Hepatocyte (in vitro differentiated cells): ENCODE measurements at regions not wholly inside any gene's neighbourhood (a gene's known extent, or its start where the extent isn't known, plus 50 kb on each side); places are given as distances from the start of the nearest gene placed in this dataset.

ENCODE experiments used
- EZH2 ChIP-seq: fragments of 200-600 bp; sonication (generic); IDR thresholded peaks from 2 replicates; pipeline ENCODE4 v1.6.1; 2016; ENCODE audit warnings: antibody characterized with exemption, mild to moderate bottlenecking, borderline replicate concordance
- EZH2phosphoT487 ChIP-seq: fragments of 200-600 bp; sonication (generic); IDR thresholded peaks from one replicate; pipeline ENCODE4 v1.6.1; 2018; ENCODE audit warnings: antibody characterized with exemption, mild to moderate bottlenecking, low read depth, moderate library complexity; ENCODE audit not compliant: unreplicated experiment, severe bottlenecking
- TF ChIP-seq, protein P1 (sequence below): fragments of 200-600 bp; sonication (generic); IDR thresholded peaks from 2 replicates; pipeline ENCODE4 v1.5.1; 2016; ENCODE audit warnings: antibody characterized with exemption, mild to moderate bottlenecking; ENCODE audit not compliant: poor library complexity

- TF ChIP-seq, protein P1, sequence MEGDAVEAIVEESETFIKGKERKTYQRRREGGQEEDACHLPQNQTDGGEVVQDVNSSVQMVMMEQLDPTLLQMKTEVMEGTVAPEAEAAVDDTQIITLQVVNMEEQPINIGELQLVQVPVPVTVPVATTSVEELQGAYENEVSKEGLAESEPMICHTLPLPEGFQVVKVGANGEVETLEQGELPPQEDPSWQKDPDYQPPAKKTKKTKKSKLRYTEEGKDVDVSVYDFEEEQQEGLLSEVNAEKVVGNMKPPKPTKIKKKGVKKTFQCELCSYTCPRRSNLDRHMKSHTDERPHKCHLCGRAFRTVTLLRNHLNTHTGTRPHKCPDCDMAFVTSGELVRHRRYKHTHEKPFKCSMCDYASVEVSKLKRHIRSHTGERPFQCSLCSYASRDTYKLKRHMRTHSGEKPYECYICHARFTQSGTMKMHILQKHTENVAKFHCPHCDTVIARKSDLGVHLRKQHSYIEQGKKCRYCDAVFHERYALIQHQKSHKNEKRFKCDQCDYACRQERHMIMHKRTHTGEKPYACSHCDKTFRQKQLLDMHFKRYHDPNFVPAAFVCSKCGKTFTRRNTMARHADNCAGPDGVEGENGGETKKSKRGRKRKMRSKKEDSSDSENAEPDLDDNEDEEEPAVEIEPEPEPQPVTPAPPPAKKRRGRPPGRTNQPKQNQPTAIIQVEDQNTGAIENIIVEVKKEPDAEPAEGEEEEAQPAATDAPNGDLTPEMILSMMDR, result no peak
- TF ChIP-seq EZH2 (no peak), EZH2phosphoT487 (no peak)
These were observed 960.0 kb downstream of the PLA2G4A start for GRCh38 chr1:187788718-187789117.
